Prostate gland (tissue), 2 donors: ENCODE measurements at regions not wholly inside any gene's neighbourhood (a gene's known extent, or its start where the extent isn't known, plus 50 kb on each side); places are given as distances from the start of the nearest gene placed in this dataset.

Experiments
- POLR2A ChIP-seq: fragments of 450-650 bp; IDR thresholded peaks from one replicate; pipeline ENCODE4 v1.6.1; 2016; ENCODE audit warnings: antibody characterized with exemption, mild to moderate bottlenecking
- TF ChIP-seq, protein P1 (sequence below), 4 experiments: fragments of 200-600 bp in 2 of 4; fragments of 450-650 bp in 2 of 4; sonication (generic) in 2 of 4; IDR thresholded peaks; 1 replicate in 3 of 4; 2 replicates in 1 of 4; pipeline ENCODE4 v1.5.1; 2016 to 2019; ENCODE audit warnings: antibody characterized with exemption in 4 of 4, mild to moderate bottlenecking in 2 of 4, moderate library complexity in 2 of 4

GRCh38 chr9:107927276-107927675 lies 437.7 kb upstream of the KLF4 start:
- TF ChIP-seq, protein P1, sequence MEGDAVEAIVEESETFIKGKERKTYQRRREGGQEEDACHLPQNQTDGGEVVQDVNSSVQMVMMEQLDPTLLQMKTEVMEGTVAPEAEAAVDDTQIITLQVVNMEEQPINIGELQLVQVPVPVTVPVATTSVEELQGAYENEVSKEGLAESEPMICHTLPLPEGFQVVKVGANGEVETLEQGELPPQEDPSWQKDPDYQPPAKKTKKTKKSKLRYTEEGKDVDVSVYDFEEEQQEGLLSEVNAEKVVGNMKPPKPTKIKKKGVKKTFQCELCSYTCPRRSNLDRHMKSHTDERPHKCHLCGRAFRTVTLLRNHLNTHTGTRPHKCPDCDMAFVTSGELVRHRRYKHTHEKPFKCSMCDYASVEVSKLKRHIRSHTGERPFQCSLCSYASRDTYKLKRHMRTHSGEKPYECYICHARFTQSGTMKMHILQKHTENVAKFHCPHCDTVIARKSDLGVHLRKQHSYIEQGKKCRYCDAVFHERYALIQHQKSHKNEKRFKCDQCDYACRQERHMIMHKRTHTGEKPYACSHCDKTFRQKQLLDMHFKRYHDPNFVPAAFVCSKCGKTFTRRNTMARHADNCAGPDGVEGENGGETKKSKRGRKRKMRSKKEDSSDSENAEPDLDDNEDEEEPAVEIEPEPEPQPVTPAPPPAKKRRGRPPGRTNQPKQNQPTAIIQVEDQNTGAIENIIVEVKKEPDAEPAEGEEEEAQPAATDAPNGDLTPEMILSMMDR (IDR thresholded peaks at IDR 0.05): no peak
- no peak for TF ChIP-seq POLR2A
